ENCODE measurements at regions not wholly inside any gene's neighbourhood (a gene's known extent, or its start where the extent isn't known, plus 50 kb on each side); places are given as distances from the start of the nearest gene placed in this dataset.
"Not testable (repeated sequence)": the region's sequence is repeated elsewhere in the genome, so short reads cannot be mapped to it uniquely, and the experiment has no call there.

DNA sequence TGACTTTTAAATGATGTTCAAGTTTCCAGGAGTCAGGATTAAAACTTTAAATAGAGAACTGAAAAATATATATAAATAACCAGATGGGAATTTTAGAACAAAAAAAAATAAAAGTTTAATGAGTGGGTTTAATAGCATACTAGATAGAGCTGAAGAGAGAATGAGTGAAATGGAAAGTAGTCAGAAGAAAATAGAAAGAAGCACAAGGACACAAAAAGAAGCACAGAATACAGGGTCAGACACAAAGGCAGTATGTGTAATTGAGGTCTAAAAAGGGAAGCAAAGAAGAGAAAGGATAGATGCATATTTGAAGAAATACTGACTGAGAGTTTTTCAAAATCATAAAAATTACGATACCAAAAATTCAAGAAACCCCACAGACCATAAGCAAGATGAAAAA is 159.8 kb upstream of the FERMT1 start (continued):
- TF ChIP-seq, protein P1, sequence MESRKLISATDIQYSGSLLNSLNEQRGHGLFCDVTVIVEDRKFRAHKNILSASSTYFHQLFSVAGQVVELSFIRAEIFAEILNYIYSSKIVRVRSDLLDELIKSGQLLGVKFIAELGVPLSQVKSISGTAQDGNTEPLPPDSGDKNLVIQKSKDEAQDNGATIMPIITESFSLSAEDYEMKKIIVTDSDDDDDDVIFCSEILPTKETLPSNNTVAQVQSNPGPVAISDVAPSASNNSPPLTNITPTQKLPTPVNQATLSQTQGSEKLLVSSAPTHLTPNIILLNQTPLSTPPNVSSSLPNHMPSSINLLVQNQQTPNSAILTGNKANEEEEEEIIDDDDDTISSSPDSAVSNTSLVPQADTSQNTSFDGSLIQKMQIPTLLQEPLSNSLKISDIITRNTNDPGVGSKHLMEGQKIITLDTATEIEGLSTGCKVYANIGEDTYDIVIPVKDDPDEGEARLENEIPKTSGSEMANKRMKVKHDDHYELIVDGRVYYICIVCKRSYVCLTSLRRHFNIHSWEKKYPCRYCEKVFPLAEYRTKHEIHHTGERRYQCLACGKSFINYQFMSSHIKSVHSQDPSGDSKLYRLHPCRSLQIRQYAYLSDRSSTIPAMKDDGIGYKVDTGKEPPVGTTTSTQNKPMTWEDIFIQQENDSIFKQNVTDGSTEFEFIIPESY (IDR thresholded peaks at IDR 0.05; ENCODE audit: borderline replicate concordance, low read depth): no peak
- TF ChIP-seq MEF2A (IDR thresholded peaks at IDR 0.05; ENCODE audit: borderline replicate concordance, low read depth) (no peak), YY1 (IDR thresholded peaks at IDR 0.05; ENCODE audit: low read depth) (no peak)

DNA sequence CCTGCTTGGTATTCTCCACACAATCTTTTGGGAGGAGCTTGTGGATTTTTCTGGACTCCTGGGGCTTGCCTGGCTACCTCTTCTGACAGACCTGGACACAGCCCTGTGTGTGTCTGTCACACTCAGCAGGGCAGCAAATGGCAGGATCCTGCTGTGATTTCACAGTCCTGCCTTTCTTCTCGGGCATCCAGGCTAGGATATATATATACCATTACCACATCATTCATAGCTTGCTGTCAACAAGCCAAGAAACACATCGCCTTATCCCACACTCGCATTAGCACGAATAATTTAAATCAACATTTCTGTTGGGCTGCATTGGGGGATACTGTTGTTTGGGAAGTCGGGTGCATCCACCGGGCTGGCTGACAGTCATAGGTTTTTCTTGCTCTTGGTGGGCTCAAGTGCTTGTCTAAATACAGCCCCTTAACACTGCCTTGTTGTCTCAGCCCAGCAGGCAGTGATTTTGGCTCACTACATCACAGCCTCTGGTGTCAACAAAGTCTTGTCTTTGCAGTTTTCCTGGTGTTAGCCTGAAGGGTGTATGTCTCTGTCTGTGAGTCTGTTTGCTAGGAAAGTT is 154.9 kb upstream of the FERMT1 start:
- Histone ChIP-seq H2AFZ (ENCODE audit: low read depth) (no peak overlapping the region), H3K36me3 (replicated peaks in 1 of 2; ENCODE audit: control insufficient read depth in 1 of 2, insufficient read depth in 2 of 2, low read length in 1 of 2) (no peaks in the 10 kb centered on the region), H4K20me1 (ENCODE audit: insufficient read depth) (no peaks in the 10 kb centered on the region), H3K27ac (ENCODE audit: low read depth in 2 of 2, low read length in 1 of 2) (no peak overlapping the region), H3K4me3 (ENCODE audit: low read depth in 2 of 2, low read length in 1 of 2) (no peak overlapping the region), H3K4me2 (no peak overlapping the region), H3K27me3 (ENCODE audit: insufficient read depth) (no peaks in the 10 kb centered on the region), H3K79me2 (ENCODE audit: insufficient read depth) (no peaks in the 10 kb centered on the region), H3K4me1 (ENCODE audit: control insufficient read depth in 1 of 2, insufficient read depth in 2 of 2, low read depth in 1 of 2, low read length in 1 of 2) (no peaks in the 10 kb centered on the region), H3K9me2 (no peaks in the 10 kb centered on the region), H3K9me3 (peaks cover 4% of the 10 kb centered on the region), H3K9ac (no peak overlapping the region), H3F3A (replicated peaks; ENCODE audit: insufficient read depth) (no peaks in the 10 kb centered on the region)
- 11% methylated on average over 6 of the region's 6 CpGs for WGBS (ENCODE audit: low lambda C conversion rate)
- TF ChIP-seq RAD21 (IDR thresholded peaks at IDR 0.05; ENCODE audit: low read length) (no peak), FOXJ3 (CRISPR knock-in tag; IDR thresholded peaks at IDR 0.05) (no peak), EZH2phosphoT487 (IDR thresholded peaks at IDR 0.05; ENCODE audit: borderline replicate concordance, low read depth) (no peak), TCF12 (IDR thresholded peaks at IDR 0.05) (no peak), JUND (IDR thresholded peaks at IDR 0.05) (no peak), RXRA (IDR thresholded peaks at IDR 0.05; ENCODE audit: borderline replicate concordance, low read depth) (no peak), FOXM1 (IDR thresholded peaks at IDR 0.05; ENCODE audit: low read depth) (no peak), MEF2A (IDR thresholded peaks at IDR 0.05; ENCODE audit: borderline replicate concordance, low read depth) (no peak), GATA2 (CRISPR knock-in tag; IDR thresholded peaks at IDR 0.05) (no peak), RCOR1 (IDR thresholded peaks at IDR 0.05; ENCODE audit: low read length) (no peak), YY1 (IDR thresholded peaks at IDR 0.05; ENCODE audit: low read depth) (no peak), ELF1 (IDR thresholded peaks at IDR 0.05) (no peak), IRF3 (IDR thresholded peaks at IDR 0.05; ENCODE audit: low read depth, low read length) (no peak)
- TF ChIP-seq, protein P2, sequence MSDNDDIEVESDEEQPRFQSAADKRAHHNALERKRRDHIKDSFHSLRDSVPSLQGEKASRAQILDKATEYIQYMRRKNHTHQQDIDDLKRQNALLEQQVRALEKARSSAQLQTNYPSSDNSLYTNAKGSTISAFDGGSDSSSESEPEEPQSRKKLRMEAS (IDR thresholded peaks at IDR 0.05; ENCODE audit: low read depth): no peak
- TF ChIP-seq, protein P3, sequence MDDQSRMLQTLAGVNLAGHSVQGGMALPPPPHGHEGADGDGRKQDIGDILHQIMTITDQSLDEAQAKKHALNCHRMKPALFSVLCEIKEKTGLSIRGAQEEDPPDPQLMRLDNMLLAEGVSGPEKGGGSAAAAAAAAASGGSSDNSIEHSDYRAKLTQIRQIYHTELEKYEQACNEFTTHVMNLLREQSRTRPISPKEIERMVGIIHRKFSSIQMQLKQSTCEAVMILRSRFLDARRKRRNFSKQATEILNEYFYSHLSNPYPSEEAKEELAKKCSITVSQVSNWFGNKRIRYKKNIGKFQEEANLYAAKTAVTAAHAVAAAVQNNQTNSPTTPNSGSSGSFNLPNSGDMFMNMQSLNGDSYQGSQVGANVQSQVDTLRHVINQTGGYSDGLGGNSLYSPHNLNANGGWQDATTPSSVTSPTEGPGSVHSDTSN (IDR thresholded peaks at IDR 0.05): no peak
- TF ChIP-seq, protein P4, sequence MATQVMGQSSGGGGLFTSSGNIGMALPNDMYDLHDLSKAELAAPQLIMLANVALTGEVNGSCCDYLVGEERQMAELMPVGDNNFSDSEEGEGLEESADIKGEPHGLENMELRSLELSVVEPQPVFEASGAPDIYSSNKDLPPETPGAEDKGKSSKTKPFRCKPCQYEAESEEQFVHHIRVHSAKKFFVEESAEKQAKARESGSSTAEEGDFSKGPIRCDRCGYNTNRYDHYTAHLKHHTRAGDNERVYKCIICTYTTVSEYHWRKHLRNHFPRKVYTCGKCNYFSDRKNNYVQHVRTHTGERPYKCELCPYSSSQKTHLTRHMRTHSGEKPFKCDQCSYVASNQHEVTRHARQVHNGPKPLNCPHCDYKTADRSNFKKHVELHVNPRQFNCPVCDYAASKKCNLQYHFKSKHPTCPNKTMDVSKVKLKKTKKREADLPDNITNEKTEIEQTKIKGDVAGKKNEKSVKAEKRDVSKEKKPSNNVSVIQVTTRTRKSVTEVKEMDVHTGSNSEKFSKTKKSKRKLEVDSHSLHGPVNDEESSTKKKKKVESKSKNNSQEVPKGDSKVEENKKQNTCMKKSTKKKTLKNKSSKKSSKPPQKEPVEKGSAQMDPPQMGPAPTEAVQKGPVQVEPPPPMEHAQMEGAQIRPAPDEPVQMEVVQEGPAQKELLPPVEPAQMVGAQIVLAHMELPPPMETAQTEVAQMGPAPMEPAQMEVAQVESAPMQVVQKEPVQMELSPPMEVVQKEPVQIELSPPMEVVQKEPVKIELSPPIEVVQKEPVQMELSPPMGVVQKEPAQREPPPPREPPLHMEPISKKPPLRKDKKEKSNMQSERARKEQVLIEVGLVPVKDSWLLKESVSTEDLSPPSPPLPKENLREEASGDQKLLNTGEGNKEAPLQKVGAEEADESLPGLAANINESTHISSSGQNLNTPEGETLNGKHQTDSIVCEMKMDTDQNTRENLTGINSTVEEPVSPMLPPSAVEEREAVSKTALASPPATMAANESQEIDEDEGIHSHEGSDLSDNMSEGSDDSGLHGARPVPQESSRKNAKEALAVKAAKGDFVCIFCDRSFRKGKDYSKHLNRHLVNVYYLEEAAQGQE (IDR thresholded peaks at IDR 0.05; ENCODE audit: low read depth, low read length): no peak
- TF ChIP-seq, protein P1 (IDR thresholded peaks at IDR 0.05; ENCODE audit: borderline replicate concordance, low read depth): no peak
- ChIA-PET POLR2A (no interaction called here), CTCF (no interaction called here)
- DNase-seq: no peak

- H3F3A ChIP-seq (replicated peaks; ENCODE audit: insufficient read depth); H3K27me3 ChIP-seq (ENCODE audit: insufficient read depth); H2AFZ ChIP-seq (ENCODE audit: low read depth); H3K9ac ChIP-seq; H3K79me2 ChIP-seq (ENCODE audit: insufficient read depth); H3K27ac ChIP-seq (ENCODE audit: low read depth in 2 of 2, low read length in 1 of 2); DNase-seq; H3K4me2 ChIP-seq; H3K9me2 ChIP-seq; H3K36me3 ChIP-seq (replicated peaks in 1 of 2; ENCODE audit: control insufficient read depth in 1 of 2, insufficient read depth in 2 of 2, low read length in 1 of 2); H3K4me1 ChIP-seq (ENCODE audit: control insufficient read depth in 1 of 2, insufficient read depth in 2 of 2, low read depth in 1 of 2, low read length in 1 of 2); H4K20me1 ChIP-seq (ENCODE audit: insufficient read depth); H3K9me3 ChIP-seq; H3K4me3 ChIP-seq (ENCODE audit: low read depth in 2 of 2, low read length in 1 of 2): not testable (repeated sequence)
- POLR2A ChIA-PET: interaction anchor here (0.6 kb wide), 1 partner anchor 219 kb away, joined by 3 read pairs; no protein-coding TSS in a partner anchor
- CTCF ChIA-PET: interaction anchor here (1.0 kb wide), 2 partner anchors 18 to 93 kb away, joined by 3 read pairs; no protein-coding TSS in a partner anchor
Observed at GRCh38 chr20:6270404-6270803, 147.6 kb upstream of the FERMT1 start.

Data from SK-N-SH (cell line).